Posterior cingulate gyrus (tissue), 11 donors: ENCODE measurements at regions not wholly inside any gene's neighbourhood (a gene's known extent, or its start where the extent isn't known, plus 50 kb on each side); places are given as distances from the start of the nearest gene placed in this dataset.
A peak's percentile ranks its signal among the peaks of the same experiment; 100 is the strongest.

ENCODE experiments used
- DNase-seq, 10 donors: peaks; one replicate each; pipeline versions ENCODE4 v3.0.0 to v3.0.0-alpha.2; 2020 to 2021; ENCODE audit warnings: mixed read lengths in 3 of 10
- intact Hi-C: fragments of 100-400 bp; cut with DNase I; formaldehyde crosslinking; loops from one replicate; pipeline ENCODE4 v1.15.1; 2023

DNA sequence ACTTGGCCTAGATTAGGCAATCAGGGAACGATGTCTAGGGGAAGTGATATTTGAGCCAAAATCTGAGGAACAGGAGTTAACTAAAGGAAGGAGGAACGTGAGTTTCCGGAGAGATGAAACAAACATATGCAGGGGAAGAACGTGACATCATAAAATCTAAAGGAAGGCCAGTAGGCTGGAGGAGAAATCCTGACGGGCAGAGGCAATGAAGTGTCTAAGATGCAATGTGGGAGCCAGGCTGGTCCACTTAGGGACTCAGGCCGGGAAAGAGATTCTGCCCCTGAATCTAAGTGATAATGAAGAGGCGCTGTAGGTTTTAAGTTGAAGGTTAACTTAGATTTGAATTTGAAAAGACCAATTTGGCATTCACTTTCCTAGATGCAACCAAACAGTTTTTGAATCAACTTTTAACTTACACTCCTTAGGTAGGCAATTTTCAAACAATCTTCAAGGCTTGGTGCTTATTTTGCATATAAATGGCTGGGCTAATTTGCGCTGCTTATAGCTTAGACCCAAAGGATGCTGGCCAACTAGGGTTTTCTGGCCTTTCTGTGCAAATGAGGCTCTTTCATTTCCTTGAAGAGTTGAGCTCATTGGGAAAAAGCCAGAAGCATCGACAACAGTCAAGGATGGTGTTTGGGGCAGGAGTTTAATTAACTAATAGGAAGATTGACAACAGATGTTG is 221.7 kb downstream of the SOX11 start:
- DNase-seq, result no peak
- intact Hi-C loops, result no loop called here

DNA sequence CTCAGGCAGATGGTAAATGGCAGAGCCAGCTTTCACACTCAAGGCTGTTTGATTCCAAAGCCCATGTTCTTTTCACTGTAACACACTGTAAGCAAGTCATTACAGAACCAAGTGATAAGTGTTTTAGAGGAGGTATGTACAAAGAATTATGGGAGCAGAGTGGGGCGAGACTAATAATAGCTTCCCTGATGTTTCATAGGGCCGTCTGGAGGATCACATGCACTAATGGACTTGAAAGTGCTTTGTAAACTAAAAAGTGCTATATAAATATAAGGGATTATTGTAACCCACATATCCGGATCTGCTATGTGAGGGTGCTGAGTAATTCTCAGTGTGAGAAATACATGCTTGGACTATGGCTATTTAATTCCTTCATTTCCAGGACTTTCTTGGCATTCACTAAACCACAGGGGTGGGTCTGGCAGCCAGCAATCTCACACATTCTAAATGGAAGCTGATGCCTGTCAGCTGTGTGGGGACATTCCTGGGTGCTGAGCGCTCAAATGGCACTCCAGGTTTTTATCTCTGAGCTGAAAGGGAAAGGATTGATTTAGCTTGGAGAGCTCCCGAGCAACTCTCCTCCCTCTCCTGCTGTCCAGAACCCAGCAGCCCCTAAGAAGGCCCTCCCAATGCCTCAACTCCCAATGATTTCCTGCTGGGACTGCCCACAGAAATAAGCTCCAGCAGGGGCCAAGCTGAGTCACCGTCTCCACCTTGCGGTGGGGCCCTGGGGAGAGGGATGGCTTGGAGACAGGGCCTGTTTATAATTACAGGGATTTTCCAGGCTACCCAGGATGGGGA is 222.8 kb downstream of the SOX11 start:
- peak in 1 of 10 donors; percentile 77 for DNase-seq

DNA sequence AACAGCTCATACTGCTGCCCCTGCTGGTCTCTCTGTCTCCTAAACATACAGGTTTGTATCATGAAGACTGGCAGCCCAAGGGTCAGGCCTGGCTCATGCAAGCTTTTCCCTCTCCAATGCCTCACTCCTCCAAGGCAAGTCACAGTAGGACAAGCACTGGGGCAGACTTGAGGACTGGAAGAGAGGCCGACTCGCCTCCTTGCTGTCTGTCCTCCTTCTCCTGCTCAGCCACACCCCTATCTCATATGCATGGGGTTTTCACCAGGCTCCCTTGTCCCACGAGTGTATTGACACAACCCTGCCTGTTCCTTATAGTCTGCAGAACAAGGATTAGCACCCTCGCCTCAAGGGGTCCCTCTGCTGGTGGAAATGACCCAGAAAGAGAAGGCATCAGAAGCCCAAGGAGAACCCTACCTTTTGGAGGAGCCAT is 223.7 kb downstream of the SOX11 start:
- intact Hi-C loops, result no loop called here
- no peak for DNase-seq

More for the DNA sequence above, 222.8 kb downstream of the SOX11 start:
- intact Hi-C loops, result no loop called here

DNA sequence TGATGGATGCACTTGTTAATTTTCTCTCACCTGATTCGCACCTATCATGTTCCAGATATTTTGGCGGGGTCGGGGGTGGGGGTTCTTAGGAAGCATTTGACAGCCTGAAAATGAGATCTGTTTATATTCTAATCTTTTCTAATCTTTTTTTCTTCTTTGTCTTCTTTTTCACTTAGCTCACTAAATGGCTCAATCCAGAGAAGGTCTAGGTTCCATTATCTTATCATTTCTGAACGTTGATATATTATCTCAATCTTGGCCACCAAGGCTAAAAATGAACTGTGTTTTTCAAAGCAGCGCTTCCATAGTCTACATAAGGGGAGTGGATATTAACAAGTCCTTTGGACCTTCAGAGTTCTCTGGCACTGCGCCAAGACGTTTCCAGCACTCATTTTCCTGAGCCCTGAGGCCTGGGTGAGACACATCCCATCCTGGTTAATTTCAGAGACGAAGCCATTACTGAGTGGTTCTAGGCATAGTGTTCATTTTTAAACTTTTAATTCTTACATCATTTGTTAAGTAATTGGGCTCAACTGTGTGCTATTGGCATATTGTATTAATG is 229.0 kb downstream of the SOX11 start:
- no peak for DNase-seq

DNA sequence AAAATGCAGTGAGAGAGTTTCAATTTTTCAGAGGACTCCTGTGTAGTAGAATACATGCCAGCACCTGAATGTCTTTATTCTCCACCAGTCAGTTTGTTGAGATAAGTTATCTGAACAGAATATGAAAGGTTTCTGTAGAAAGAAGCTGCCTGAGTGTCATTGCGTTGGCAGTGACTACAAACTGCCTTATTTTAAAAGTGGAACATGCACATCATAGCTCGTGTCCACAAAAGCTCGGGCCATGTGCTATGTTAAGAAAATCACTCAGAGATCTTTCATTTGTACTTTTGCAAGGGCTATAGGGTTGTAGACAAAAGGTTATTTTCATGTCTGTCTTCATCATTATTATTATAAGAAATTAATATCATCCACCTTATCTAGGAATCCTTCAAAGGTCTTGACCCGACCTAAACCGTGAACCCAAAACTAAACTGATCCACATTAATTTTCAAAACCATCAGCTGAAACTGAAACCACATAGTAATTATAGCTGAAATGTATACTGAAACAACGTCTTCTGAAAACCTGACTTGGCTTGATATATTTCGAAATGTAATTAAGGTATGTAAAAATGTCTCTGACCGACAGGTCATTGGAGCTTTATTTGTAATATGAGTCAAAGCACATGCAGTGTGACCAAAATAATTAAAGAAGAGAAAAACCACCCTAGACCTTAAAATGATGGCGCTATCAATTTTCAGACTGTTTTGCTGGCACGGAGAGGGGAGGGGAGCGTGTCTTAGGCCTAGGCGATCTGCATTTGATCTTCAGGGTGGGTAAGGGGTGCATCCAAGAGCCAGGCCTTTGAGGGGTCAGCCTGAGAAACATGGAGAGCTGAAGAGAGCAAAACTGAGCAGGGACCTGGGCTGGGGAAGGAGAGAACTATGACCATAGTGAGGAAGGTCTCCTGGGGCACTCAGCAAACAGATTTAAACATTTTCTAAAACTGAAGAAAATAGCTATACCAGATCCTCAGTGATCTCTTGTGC is 232.1 kb downstream of the SOX11 start:
- intact Hi-C loops, result no loop called here
- DNase-seq, result no peak

More for the DNA sequence above, 229.0 kb downstream of the SOX11 start:
- intact Hi-C loops, result no loop called here

DNA sequence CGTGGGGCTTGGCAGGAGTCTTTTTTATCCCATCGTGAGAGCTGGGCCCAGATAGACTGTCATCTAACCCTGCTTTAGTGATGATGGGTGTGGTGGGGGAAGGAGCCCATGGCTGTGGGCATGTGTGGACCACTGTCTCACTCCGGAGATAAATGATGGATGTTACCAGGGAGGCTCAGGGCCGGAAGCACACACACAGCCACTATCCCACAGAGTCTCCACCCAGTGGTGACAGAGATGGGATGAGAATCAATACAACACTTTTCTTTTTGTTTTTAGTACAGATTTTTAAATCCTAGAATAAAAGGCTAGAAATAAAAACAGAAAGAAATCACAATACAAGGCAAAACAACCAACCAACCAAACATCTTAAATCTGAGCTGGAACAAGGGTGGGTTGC is 233.4 kb downstream of the SOX11 start:
- intact Hi-C loops, result no loop called here
- DNase-seq, result no peak

DNA sequence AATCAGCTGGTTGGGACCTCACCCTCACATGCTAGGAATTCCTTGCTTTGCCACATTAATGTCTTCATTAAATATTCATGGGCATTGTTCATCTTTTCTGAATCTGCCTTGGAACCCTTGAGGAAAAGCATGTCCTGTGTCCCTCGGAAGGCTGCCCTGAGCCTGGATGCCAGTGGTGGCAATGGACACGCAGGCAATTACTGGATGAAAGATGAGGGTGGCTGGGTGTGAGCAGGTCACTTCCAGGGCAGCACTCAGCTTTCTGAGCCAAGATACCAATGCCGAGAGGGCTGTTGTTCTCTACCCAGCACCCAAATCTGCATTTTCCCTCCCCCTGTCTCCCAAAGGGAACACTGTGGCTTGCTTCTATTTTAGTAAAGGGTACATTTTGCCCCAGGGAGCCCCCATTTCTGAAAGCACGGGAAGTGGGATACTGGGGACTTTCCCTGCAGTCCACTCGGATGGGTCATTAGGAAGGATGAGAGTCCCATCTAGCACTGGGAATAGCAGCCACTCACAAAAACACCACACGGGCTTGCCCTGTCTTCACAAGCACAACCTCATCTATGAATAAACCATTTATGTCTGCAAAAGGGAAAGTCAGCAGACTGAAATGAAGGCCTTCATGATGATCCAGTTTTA is 234.8 kb downstream of the SOX11 start:
- intact Hi-C loops, result no loop called here
- no peak for DNase-seq

DNA sequence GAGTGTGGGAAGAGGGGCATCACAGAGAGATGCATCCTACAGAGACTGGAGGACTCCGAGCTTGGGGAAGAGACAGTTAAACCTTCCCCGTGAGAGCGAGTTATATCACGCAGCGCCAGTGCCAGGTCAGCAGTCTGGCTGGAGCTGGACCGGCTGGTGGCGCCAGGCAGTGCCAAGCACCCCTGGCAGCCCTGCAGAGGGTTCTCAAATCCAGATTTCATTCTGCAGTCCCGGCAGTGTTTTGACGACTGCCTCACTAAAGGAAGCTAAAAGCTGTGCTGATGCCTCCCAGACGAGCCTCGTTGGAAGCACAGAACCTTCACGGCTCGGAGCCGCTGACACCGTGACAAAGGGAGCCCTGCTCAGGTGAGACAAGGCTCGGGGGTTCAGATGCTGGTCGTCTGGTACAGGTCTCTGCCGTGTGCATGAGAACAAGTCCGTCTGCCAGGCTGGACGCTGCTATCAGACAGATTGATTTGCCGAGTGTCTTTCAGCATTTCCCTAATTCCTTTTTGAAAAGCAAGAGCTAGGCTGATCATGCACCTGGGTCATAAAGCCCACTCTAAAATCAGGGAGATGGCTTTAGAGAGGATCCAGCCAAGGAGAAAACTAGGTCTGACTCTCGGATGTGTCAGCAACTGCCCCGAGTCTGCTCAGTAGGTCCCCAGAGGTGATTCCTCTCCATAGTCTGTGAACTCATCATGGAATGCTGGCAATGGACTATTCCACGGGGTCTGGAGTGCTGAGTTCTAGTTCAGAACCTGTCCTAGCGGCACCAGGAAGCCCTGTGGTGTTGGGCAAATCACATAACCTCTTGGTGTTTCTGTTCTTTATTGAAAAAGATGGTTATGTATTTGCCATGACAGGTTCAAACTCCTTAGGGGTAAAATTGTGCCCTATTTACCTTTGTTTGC is 240.6 kb downstream of the SOX11 start:
- intact Hi-C loops, result loop anchor here (2.0 kb wide), 1 partner anchor 148 kb away; no protein-coding TSS in a partner anchor
- peak; percentile 76 to 98 (median 84) for DNase-seq

DNA sequence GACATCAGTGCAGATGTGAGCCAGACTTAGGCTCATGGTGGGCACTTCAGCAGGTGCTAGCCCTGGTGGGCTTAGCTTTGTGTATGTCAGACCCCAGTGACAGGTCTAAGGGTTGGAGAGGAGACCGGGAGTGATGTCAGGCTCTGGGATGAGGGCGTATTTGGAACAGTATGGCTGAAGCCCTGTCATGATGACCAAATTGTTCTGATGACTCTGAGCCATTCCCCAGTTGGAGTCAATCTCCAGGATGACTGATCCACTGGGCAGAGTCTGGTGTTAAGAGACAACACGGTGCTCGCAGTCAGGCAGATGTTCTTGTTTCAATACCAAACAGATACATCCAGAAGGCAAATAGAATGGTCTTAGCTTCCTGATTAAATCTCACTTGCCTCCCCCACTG is 241.5 kb downstream of the SOX11 start:
- peak in 1 of 10 donors; percentile 46 for DNase-seq
- intact Hi-C loops, result loop anchor here (2.0 kb wide), 2 partner anchors 49 to 147 kb away; no protein-coding TSS in a partner anchor

DNA sequence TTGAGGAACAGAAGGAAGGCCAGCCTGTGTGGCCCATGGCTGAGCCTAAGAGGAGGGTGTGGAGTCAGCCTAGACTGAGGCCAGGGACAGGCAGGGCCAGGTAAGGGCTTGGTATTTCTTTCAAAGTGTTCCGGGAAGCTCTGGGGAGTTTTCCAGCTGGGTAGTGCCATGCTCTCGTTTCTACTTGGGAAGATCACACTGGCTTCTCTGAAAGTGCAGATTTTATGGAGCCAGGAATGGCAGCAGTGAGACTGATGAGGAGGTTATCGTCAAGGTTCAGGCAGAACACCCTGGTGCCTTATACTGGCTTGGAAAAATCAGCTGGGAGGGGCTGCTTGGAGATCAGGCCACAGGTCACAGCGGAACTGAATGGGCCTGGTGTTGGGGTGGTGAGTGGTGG is 245.1 kb downstream of the SOX11 start:
- DNase-seq, result no peak
- intact Hi-C loops, result no loop called here

DNA sequence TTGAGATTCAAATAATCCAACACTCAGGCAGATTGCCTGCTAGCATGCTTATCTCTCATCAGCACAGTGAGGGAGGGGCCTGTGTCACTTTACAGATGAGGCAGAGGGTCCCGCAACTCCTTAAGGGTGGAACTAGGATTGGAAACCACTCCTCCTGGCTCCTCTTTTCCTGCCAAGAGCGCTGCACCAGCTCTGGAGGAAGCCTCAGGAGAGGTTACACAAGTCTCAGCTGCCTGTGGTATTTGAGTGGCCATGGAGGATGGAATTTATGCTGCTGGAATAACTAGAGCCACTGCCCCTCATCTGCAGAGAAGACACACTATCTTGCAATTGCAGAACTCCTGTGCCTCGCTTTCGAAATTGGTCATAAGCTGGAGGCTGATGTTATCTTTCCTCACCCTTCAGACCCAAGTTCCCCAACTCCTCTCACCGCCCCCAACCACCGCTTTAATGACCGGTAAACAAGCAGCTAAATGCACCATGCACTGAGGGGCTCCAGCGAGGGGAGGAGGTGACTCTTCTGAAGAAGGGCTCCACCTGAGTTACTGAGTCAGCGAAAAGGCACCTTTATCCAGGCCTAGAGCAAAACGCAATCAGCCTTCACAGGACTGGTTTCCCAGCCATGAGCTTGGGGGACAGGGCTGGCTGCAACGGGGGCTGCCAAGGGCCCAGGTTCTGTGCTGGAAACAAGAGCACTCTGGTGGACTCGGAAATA is 245.8 kb downstream of the SOX11 start:
- intact Hi-C loops, result no loop called here
- DNase-seq, result no peak

DNA sequence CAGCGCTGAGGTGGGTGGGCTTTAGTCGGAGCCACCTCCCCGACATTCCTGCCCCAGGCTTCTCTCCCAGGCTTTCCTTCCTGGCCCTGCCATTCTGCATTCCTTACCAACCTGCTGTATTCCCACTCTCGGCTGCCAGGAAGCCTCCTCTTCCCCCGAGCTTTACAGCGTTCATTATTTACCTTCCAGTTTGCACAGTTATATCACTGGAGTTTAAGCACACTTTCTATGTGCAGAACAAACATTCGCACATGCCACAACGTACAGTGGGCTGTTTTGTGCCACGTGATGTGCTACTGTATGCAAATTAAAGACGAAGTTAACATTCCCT is 246.3 kb downstream of the SOX11 start:
- intact Hi-C loops, result no loop called here
- no peak for DNase-seq

DNA sequence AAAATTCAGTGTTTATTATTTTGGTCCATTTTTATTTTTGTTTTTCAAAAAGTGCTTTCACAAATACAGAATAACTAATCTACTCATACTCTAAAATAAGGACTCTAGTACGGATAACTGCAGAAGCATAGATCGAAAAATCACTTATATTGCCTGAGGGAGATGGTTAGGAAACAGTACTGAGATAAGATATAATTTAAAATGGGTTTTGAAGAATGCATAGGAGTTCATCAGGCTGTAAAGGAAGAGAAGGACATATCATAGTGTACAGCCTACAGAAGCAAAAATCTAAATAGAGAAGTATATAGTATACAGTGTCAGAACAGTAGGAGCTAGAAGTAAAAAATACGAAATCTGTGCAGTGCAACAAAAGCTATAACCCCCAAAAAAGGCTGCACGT is 247.4 kb downstream of the SOX11 start:
- DNase-seq, result no peak
- intact Hi-C loops, result no loop called here

DNA sequence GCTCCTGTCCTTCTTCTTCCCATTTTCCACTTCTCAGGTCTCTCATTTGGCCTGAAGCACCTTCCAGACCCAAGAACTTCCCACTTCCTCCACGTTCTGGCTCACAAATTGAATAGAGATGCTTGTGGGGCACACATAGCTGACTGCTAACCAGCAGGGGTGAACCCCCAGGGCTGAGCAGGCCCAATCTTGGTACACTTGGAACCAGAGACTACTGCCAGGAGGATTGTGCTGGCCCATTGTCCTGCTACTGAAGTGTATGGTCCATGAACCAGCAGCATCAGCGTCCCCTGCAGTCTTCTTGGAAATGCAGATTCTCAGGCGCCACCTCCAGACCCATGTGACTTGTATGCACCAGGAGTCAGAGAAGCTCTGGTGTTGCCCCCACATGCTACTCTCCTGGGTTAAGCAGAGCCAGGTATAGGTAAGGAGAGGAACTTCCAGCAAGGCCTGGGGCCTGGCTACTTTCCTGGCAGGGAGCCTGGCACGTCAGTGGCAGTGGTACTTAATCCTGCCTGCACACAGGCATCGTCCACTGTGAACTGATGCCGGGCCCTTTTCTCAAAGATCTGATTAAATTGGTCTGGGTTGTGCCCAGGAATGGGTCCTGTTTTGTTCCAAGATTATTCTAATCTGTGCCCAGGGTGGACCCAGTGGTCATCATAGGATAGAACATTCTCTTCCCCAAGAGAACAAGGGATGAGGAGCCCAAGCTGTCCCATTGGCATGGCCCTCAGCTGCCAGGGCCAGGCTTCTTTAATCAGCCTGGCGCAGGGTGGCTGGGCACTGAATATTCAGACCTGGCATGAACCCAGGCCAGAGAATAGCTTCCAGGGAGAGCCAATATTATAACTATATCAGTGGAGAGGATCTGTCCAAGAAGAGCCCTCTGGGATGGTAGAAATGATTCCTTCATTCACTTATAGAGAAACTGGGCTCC is 248.7 kb downstream of the SOX11 start:
- DNase-seq, result no peak
- intact Hi-C loops, result no loop called here

DNA sequence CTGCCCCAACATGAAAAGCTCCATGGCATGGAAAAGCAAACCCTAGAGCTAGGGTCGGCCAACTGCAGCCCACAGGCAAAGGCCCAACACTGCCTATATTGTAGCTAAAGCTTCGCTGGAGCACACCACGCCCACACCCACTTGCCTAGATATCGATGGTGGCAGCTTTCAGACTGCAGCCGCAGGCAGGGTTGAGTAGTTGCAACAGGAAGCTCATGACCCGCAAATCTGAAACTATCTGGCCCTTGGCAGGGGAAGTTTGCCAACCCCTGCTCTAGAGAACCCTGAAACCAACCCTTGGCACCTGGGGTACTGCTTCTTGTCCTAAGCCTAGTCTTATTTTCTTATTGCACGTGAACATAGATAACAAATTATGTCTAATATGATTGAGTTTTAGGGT is 250.0 kb downstream of the SOX11 start:
- DNase-seq, result no peak
- intact Hi-C loops, result no loop called here

DNA sequence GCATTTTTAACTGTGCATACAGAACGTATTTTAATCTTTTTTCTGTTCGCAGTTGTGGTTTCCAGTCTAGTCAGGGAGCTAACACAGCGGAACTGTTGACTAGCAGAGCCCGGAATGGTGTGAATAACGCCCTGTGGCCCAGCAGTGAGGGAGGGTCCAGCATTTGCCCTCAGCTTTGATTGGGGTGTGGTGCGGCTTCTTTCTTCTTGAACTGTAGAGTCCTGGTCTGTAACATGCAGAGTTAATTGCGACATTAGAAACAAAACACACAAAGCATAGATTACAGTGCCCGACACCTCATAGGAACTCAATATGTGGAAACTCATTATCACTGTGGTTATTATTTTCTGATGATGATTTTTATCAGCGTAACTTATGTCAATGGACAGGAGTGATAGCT is 253.6 kb downstream of the SOX11 start:
- intact Hi-C loops, result no loop called here
- no peak for DNase-seq
